ENCODE measurements at regions not wholly inside any gene's neighbourhood (a gene's known extent, or its start where the extent isn't known, plus 50 kb on each side); places are given as distances from the start of the nearest gene placed in this dataset.
"Not testable (repeated sequence)": the region's sequence is repeated elsewhere in the genome, so short reads cannot be mapped to it uniquely, and the experiment has no call there.

DNA sequence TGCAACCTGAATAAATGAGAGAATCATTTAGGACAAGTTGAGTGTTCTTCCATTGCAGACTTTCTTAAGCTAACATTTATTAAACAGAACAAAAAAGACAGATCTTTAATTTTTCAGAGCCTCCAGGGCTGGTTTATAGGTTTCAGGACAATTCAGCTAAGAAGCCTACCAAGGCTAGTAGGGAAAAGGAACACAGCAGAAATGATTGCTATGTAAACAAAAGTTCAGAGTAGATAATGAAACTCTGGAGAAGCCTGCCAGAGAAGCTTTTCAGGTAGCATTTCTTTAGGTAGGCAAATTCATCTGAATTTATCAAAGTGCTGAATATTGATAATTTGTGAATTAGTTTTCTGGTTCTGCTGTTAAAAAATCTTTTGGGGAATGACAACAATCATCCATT lies 264.2 kb downstream of the DEPDC1B start:
- Histone ChIP-seq H2BK5ac (ENCODE audit: low read length) (no peak overlapping the region), H3K4me2 (ENCODE audit: low read length) (no peak overlapping the region), H3K4me1 (ENCODE audit: control insufficient read depth, low read depth, low read length) (no peaks in the 10 kb centered on the region), H2AK5ac (ENCODE audit: low read length) (no peak overlapping the region), H2BK15ac (replicated peaks; ENCODE audit: low read depth) (no peak overlapping the region), H3K79me1 (ENCODE audit: low read length) (no peaks in the 10 kb centered on the region), H3K4me3 (ENCODE audit: low read length) (no peak overlapping the region), H3K27ac (ENCODE audit: low read depth, low read length) (no peak overlapping the region), H4K8ac (ENCODE audit: low read depth, low read length) (no peak overlapping the region), H3K4ac (ENCODE audit: low read depth, low read length) (no peak overlapping the region), H3K56ac (ENCODE audit: low read length) (no peak overlapping the region), H3K9ac (ENCODE audit: low read length) (no peak overlapping the region), H2BK120ac (ENCODE audit: low read depth, low read length) (no peak overlapping the region), H3K27me3 (ENCODE audit: insufficient read depth, low read length, poor library complexity) (no peaks in the 10 kb centered on the region), H3K36me3 (ENCODE audit: control insufficient read depth, insufficient read depth, low read length) (no peaks in the 10 kb centered on the region), H3K18ac (ENCODE audit: low read length) (no peak overlapping the region), H4K5ac (ENCODE audit: low read length) (no peak overlapping the region), H3K23ac (ENCODE audit: low read length) (no peak overlapping the region), H3K79me2 (ENCODE audit: control insufficient read depth, insufficient read depth, low read length) (no peaks in the 10 kb centered on the region)
- no peak for DNase-seq

DNA sequence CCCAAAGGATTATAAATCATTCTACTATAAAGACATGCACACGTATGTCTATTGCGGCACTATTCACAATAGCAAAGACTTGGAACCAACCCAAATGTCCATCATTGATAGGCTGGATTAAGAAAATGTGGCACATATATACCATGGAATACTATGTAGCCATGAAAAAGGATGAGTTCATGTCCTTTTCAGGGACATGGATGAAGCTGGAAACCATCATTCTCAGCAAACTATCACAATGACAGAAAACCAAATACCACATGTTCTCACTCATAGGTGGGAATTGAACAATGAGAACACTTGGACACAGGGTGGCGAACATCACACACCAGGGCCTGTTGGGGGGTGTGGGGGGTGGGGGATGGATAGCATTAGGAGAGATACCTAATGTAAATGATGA lies 273.8 kb downstream of the DEPDC1B start:
- H3K79me1 ChIP-seq (ENCODE audit: low read length); H2BK120ac ChIP-seq (ENCODE audit: low read depth, low read length); H3K4me2 ChIP-seq (ENCODE audit: low read length); H2BK15ac ChIP-seq (replicated peaks; ENCODE audit: low read depth); H3K27ac ChIP-seq (ENCODE audit: low read depth, low read length); DNase-seq; H3K4me1 ChIP-seq (ENCODE audit: control insufficient read depth, low read depth, low read length); H3K36me3 ChIP-seq (ENCODE audit: control insufficient read depth, insufficient read depth, low read length); H4K8ac ChIP-seq (ENCODE audit: low read depth, low read length); H3K18ac ChIP-seq (ENCODE audit: low read length); H2BK5ac ChIP-seq (ENCODE audit: low read length); H3K79me2 ChIP-seq (ENCODE audit: control insufficient read depth, insufficient read depth, low read length); H3K56ac ChIP-seq (ENCODE audit: low read length); H3K4me3 ChIP-seq (ENCODE audit: low read length); H3K23ac ChIP-seq (ENCODE audit: low read length); H3K27me3 ChIP-seq (ENCODE audit: insufficient read depth, low read length, poor library complexity); H2AK5ac ChIP-seq (ENCODE audit: low read length); H4K5ac ChIP-seq (ENCODE audit: low read length); H3K9ac ChIP-seq (ENCODE audit: low read length); H3K4ac ChIP-seq (ENCODE audit: low read depth, low read length): not testable (repeated sequence)
- no CpG with 5 or more reads among the region's 3 CpGs for WGBS (ENCODE audit: extremely low coverage, insufficient coverage, low lambda C conversion rate)

DNA sequence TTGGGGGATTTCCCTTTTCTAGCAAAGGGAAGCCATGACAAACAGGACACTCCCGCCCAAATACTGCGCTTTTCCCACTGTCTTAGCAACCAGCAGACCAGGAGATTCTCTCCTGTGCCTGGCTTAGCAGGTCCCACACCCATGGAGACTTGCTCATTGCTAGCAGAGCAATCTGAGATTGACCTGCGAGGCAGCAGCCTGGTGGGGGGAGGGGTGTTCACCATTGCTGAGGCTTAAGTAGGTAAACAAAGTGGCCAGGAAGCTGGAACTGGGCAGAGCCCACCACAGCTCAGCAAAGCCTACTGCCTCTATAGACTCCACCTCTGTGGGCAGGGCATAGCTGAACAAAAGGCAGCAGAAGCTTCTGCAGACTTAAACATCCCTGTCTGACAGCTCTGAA lies 279.2 kb downstream of the DEPDC1B start:
- H3K23ac ChIP-seq (ENCODE audit: low read length); H2BK120ac ChIP-seq (ENCODE audit: low read depth, low read length); H3K4me2 ChIP-seq (ENCODE audit: low read length); H3K9ac ChIP-seq (ENCODE audit: low read length); H3K4ac ChIP-seq (ENCODE audit: low read depth, low read length); H3K18ac ChIP-seq (ENCODE audit: low read length); H2AK5ac ChIP-seq (ENCODE audit: low read length); H3K56ac ChIP-seq (ENCODE audit: low read length); DNase-seq; H4K5ac ChIP-seq (ENCODE audit: low read length); H3K79me2 ChIP-seq (ENCODE audit: control insufficient read depth, insufficient read depth, low read length); H3K36me3 ChIP-seq (ENCODE audit: control insufficient read depth, insufficient read depth, low read length); H4K8ac ChIP-seq (ENCODE audit: low read depth, low read length); H2BK15ac ChIP-seq (replicated peaks; ENCODE audit: low read depth); H3K27ac ChIP-seq (ENCODE audit: low read depth, low read length); H3K79me1 ChIP-seq (ENCODE audit: low read length); H3K27me3 ChIP-seq (ENCODE audit: insufficient read depth, low read length, poor library complexity); H3K4me3 ChIP-seq (ENCODE audit: low read length); H2BK5ac ChIP-seq (ENCODE audit: low read length); H3K4me1 ChIP-seq (ENCODE audit: control insufficient read depth, low read depth, low read length): not testable (repeated sequence)
- WGBS (ENCODE audit: extremely low coverage, insufficient coverage, low lambda C conversion rate): no CpG with 5 or more reads among the region's 3 CpGs

DNA sequence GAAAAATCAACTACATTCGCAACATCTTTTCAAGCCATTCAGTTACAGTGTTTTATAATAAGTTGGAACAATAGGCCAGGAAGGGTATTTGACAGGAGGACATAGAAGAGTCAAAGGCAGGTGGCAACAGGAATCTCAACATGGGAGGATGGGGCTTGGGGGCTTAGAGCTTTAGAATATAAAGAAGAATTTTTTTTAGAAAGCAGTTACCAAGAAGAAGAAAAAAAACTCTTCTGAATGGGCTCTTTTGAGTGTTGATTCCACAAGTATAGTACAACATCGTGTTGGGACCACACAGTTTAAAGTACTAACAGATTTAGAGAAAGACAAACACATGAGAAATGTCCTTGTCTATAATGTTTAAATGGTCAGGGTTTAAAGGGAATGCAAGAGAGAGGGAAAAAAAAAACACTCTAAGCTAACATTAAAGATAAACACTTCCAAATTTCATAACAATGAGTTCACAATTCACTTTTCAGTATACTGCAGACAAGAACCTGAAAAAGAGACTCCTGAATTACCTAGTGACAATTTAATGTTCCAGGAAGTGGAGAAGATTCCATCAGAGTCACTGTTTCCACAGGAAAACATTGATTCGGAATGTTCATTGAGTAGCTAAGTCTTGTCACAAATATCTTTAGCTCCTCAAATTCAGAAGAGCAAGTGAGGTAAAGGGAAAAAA lies 282.3 kb downstream of the DEPDC1B start:
- H2BK120ac ChIP-seq (ENCODE audit: low read depth, low read length): no peak overlapping the region
- H2AK5ac ChIP-seq (ENCODE audit: low read length): no peak overlapping the region
- WGBS (ENCODE audit: extremely low coverage, insufficient coverage, low lambda C conversion rate): no CpG with 5 or more reads among the region's 3 CpGs
- no peak overlapping the region for H3K27ac ChIP-seq (ENCODE audit: low read depth, low read length)
- no peak overlapping the region for H3K18ac ChIP-seq (ENCODE audit: low read length)
- no peak overlapping the region for H3K23ac ChIP-seq (ENCODE audit: low read length)
- no peak overlapping the region for H4K8ac ChIP-seq (ENCODE audit: low read depth, low read length)
- no peak overlapping the region for H3K4me3 ChIP-seq (ENCODE audit: low read length)
- H3K36me3 ChIP-seq (ENCODE audit: control insufficient read depth, insufficient read depth, low read length): no peaks in the 10 kb centered on the region
- no peaks in the 10 kb centered on the region for H3K27me3 ChIP-seq (ENCODE audit: insufficient read depth, low read length, poor library complexity)
- H3K9ac ChIP-seq (ENCODE audit: low read length): no peak overlapping the region
- H2BK5ac ChIP-seq (ENCODE audit: low read length): no peak overlapping the region
- H4K5ac ChIP-seq (ENCODE audit: low read length): no peak overlapping the region
- H3K56ac ChIP-seq (ENCODE audit: low read length): no peak overlapping the region
- no peak overlapping the region for H3K4ac ChIP-seq (ENCODE audit: low read depth, low read length)
- H3K4me1 ChIP-seq (ENCODE audit: control insufficient read depth, low read depth, low read length): no peaks in the 10 kb centered on the region
- no peak overlapping the region for H3K4me2 ChIP-seq (ENCODE audit: low read length)
- H3K79me1 ChIP-seq (ENCODE audit: low read length): no peaks in the 10 kb centered on the region
- no peaks in the 10 kb centered on the region for H3K79me2 ChIP-seq (ENCODE audit: control insufficient read depth, insufficient read depth, low read length)
- no peak overlapping the region for H2BK15ac ChIP-seq (replicated peaks; ENCODE audit: low read depth)
- DNase-seq: no peak

DNA sequence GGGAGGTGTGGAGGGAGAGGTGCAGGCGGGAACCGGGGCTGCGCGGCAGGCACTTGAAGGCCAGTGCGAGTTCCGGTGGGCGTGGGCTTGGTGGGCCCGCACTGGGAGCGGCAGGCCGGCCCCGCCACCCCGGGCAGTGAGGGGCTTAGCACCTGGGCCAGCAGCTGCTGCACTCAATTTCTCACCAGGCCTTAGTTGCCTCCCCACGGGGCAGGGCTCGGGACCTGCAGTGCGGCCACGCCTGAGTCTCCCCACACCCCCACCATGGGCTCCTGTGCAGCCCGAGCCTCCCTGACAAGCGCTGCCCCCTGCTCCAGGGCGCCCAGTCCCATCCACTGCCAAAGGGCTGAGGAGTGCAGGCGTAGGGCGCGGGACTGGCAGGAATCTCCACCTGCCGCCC lies 284.5 kb downstream of the DEPDC1B start:
- no peak overlapping the region for H4K8ac ChIP-seq (ENCODE audit: low read depth, low read length)
- no peaks in the 10 kb centered on the region for H3K79me2 ChIP-seq (ENCODE audit: control insufficient read depth, insufficient read depth, low read length)
- no peak overlapping the region for H3K4ac ChIP-seq (ENCODE audit: low read depth, low read length)
- no peaks in the 10 kb centered on the region for H3K36me3 ChIP-seq (ENCODE audit: control insufficient read depth, insufficient read depth, low read length)
- H2BK120ac ChIP-seq (ENCODE audit: low read depth, low read length): no peak overlapping the region
- H2BK15ac ChIP-seq (replicated peaks; ENCODE audit: low read depth): no peak overlapping the region
- no peak overlapping the region for H4K5ac ChIP-seq (ENCODE audit: low read length)
- no peak for DNase-seq
- H3K56ac ChIP-seq (ENCODE audit: low read length): no peak overlapping the region
- no peak overlapping the region for H2AK5ac ChIP-seq (ENCODE audit: low read length)
- H3K27me3 ChIP-seq (ENCODE audit: insufficient read depth, low read length, poor library complexity): no peaks in the 10 kb centered on the region
- no peak overlapping the region for H2BK5ac ChIP-seq (ENCODE audit: low read length)
- H3K9ac ChIP-seq (ENCODE audit: low read length): no peak overlapping the region
- H3K23ac ChIP-seq (ENCODE audit: low read length): no peak overlapping the region
- no peak overlapping the region for H3K4me3 ChIP-seq (ENCODE audit: low read length)
- no peak overlapping the region for H3K4me2 ChIP-seq (ENCODE audit: low read length)
- H3K18ac ChIP-seq (ENCODE audit: low read length): no peak overlapping the region
- WGBS (ENCODE audit: extremely low coverage, insufficient coverage, low lambda C conversion rate): no CpG with 5 or more reads among the region's 23 CpGs
- H3K4me1 ChIP-seq (ENCODE audit: control insufficient read depth, low read depth, low read length): no peaks in the 10 kb centered on the region
- no peak overlapping the region for H3K27ac ChIP-seq (ENCODE audit: low read depth, low read length)
- H3K79me1 ChIP-seq (ENCODE audit: low read length): no peaks in the 10 kb centered on the region

DNA sequence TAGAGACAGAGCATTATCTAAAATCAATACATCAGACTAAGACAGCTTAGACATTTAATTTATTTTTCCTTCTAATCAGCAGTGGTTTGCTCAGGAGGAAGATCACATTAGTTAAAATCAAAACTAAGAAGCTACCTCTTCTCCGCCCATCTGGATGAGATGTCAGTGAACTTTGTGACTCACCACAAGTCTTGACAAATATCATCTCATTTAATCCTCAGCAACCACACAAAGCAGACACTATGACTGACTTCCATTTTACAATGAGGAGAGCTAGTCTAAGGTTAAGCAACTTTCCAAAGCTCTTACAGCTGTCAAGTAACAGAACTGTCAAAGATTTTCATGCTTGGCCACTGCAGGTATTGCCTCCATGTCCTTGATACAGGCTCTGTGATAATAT lies 289.5 kb downstream of the DEPDC1B start:
- no peak for DNase-seq
- no peak overlapping the region for H2AK5ac ChIP-seq (ENCODE audit: low read length)
- no peak overlapping the region for H3K4me3 ChIP-seq (ENCODE audit: low read length)
- no peak overlapping the region for H4K5ac ChIP-seq (ENCODE audit: low read length)
- H3K18ac ChIP-seq (ENCODE audit: low read length): no peak overlapping the region
- H3K9ac ChIP-seq (ENCODE audit: low read length): no peak overlapping the region
- no peaks in the 10 kb centered on the region for H3K27me3 ChIP-seq (ENCODE audit: insufficient read depth, low read length, poor library complexity)
- H3K27ac ChIP-seq (ENCODE audit: low read depth, low read length): no peak overlapping the region
- no peaks in the 10 kb centered on the region for H3K79me1 ChIP-seq (ENCODE audit: low read length)
- H3K4me2 ChIP-seq (ENCODE audit: low read length): no peak overlapping the region
- no peaks in the 10 kb centered on the region for H3K4me1 ChIP-seq (ENCODE audit: control insufficient read depth, low read depth, low read length)
- no peak overlapping the region for H3K23ac ChIP-seq (ENCODE audit: low read length)
- no peaks in the 10 kb centered on the region for H3K79me2 ChIP-seq (ENCODE audit: control insufficient read depth, insufficient read depth, low read length)
- no peak overlapping the region for H3K4ac ChIP-seq (ENCODE audit: low read depth, low read length)
- no peak overlapping the region for H2BK120ac ChIP-seq (ENCODE audit: low read depth, low read length)
- H4K8ac ChIP-seq (ENCODE audit: low read depth, low read length): no peak overlapping the region
- no peak overlapping the region for H2BK15ac ChIP-seq (replicated peaks; ENCODE audit: low read depth)
- H2BK5ac ChIP-seq (ENCODE audit: low read length): no peak overlapping the region
- no peak overlapping the region for H3K56ac ChIP-seq (ENCODE audit: low read length)
- H3K36me3 ChIP-seq (ENCODE audit: control insufficient read depth, insufficient read depth, low read length): no peaks in the 10 kb centered on the region
- no CpG with 5 or more reads among the region's 1 CpG for WGBS (ENCODE audit: extremely low coverage, insufficient coverage, low lambda C conversion rate)
